ENCODE measurements at regions not wholly inside any gene's neighbourhood (a gene's known extent, or its start where the extent isn't known, plus 50 kb on each side); places are given as distances from the start of the nearest gene placed in this dataset.

GRCh38 chr17:6325051-6325450 is 109.9 kb downstream of the AIPL1 start (continued):
- TF ChIP-seq RCOR1 (conservative IDR thresholded peaks at IDR 0.05; ENCODE audit: low read depth, low read length): no peak
- no peak for TF ChIP-seq CREM (IDR thresholded peaks at IDR 0.05; ENCODE audit: low read depth)
- TF ChIP-seq CHD4 (IDR thresholded peaks at IDR 0.05): no peak
- TF ChIP-seq SPI1 (IDR thresholded peaks at IDR 0.05; ENCODE audit: borderline replicate concordance, insufficient read depth, low read depth, low read length): no peak
- no peak for TF ChIP-seq IKZF2 (IDR thresholded peaks at IDR 0.05)
- no peak for TF ChIP-seq MEF2A (IDR thresholded peaks at IDR 0.05; ENCODE audit: insufficient read depth, low read depth, low read length)

GRCh38 chr17:6323626-6324356 is 111.1 kb downstream of the AIPL1 start:
- ChIA-PET CTCF (interaction anchor here (0.5 kb wide), 1 partner anchor 1500 kb away, joined by 3 read pairs; no protein-coding TSS in a partner anchor), POLR2A (no interaction called here), SMC1A (ENCODE audit: uncharacterized antibody, unreplicated experiment) (no interaction called here), RAD21 (ENCODE audit: unreplicated experiment) (no interaction called here)
- ATAC-seq (no peak), DNase-seq (ENCODE audit: low read depth, low spot score) (no peak), FAIRE-seq (no peak)
- H3K4me2 ChIP-seq (ENCODE audit: control insufficient read depth, insufficient read depth): no peak overlapping the region
- no peaks in the 10 kb centered on the region for H3K4me1 ChIP-seq (ENCODE audit: control insufficient read depth, insufficient read depth, low read length)
- H4K20me1 ChIP-seq (ENCODE audit: control insufficient read depth, insufficient read depth): no peaks in the 10 kb centered on the region
- no peak overlapping the region for H3K27ac ChIP-seq (ENCODE audit: control insufficient read depth, insufficient read depth)
- H3K79me2 ChIP-seq (ENCODE audit: control insufficient read depth, insufficient read depth, low read length): no peaks in the 10 kb centered on the region
- H3K36me3 ChIP-seq (ENCODE audit: control insufficient read depth in 2 of 2, insufficient read depth in 2 of 2, low read length in 1 of 2): no peaks in the 10 kb centered on the region
- WGBS (ENCODE audit: insufficient coverage, insufficient replicate concordance, low lambda C conversion rate, missing lambda C conversion rate): 50% methylated on average over 17 of the region's 17 CpGs
- H3K9ac ChIP-seq (ENCODE audit: control insufficient read depth, insufficient read depth, low read length): no peak overlapping the region
- no peaks in the 10 kb centered on the region; a peak in 1 of 4 replicates for H3K27me3 ChIP-seq (replicated peaks in 1 of 2; ENCODE audit: control insufficient read depth in 2 of 2, insufficient read depth in 2 of 2, low read length in 1 of 2)
- BruUV-seq (replicated peaks): no TSS peak
- no peak overlapping the region for H2AFZ ChIP-seq (ENCODE audit: control insufficient read depth, low read depth, low read length)
- in situ Hi-C loops (cut with MboI): no loop called here
- H3K9me3 ChIP-seq (replicated peaks; ENCODE audit: control insufficient read depth, insufficient read depth, low read length): no peaks in the 10 kb centered on the region
- no peak overlapping the region for H3K4me3 ChIP-seq
- intact Hi-C loops (cut with micrococcal nuclease; ENCODE audit: unreplicated experiment): no loop called here
- TF ChIP-seq RUNX3 (IDR thresholded peaks at IDR 0.05; ENCODE audit: low read length): no peak
- no peak for TF ChIP-seq CHD1 (IDR thresholded peaks at IDR 0.05; ENCODE audit: low read depth, low read length)
- TF ChIP-seq NFXL1 (IDR thresholded peaks at IDR 0.05; ENCODE audit: borderline replicate concordance): no peak
- no peak for TF ChIP-seq JUNB (IDR thresholded peaks at IDR 0.05)
- no peak for TF ChIP-seq BCL11A (IDR thresholded peaks at IDR 0.05; ENCODE audit: low read depth, low read length)
- no peak for TF ChIP-seq ASH2L (IDR thresholded peaks at IDR 0.05; ENCODE audit: borderline replicate concordance, low read depth)
- TF ChIP-seq USF1 (IDR thresholded peaks at IDR 0.05; ENCODE audit: borderline replicate concordance, extremely low read length, insufficient read depth, low read depth, low read length): no peak
- no peak for TF ChIP-seq SP1 (IDR thresholded peaks at IDR 0.05; ENCODE audit: low read depth, low read length)
- TF ChIP-seq BMI1 (IDR thresholded peaks at IDR 0.05; ENCODE audit: borderline replicate concordance): no peak
- no peak for TF ChIP-seq ZNF622 (IDR thresholded peaks at IDR 0.05)
- TF ChIP-seq CUX1 (IDR thresholded peaks at IDR 0.05; ENCODE audit: insufficient replicate concordance, low read depth, low read length): no peak
- TF ChIP-seq ZNF24 (IDR thresholded peaks at IDR 0.05): no peak
- no peak for TF ChIP-seq STAT3 (IDR thresholded peaks at IDR 0.05; ENCODE audit: low read depth, low read length)
